HG03460 (cell line): ENCODE measurements at regions not wholly inside any gene's neighbourhood (a gene's known extent, or its start where the extent isn't known, plus 50 kb on each side); places are given as distances from the start of the nearest gene placed in this dataset.
A peak's percentile ranks its signal among the peaks of the same experiment; 100 is the strongest.

Experiments
- ATAC-seq: cut with Tn5 transposase; IDR thresholded peaks from one replicate; pipeline ENCODE4 v1.9.1; 2021; ENCODE audit not compliant: unreplicated experiment

- ATAC-seq = peak; percentile 51
Observed at GRCh38 chr1:222995620-222996309, 147.3 kb downstream of the TLR5 start.

GRCh38 chr1:222996310-222996975, 146.6 kb downstream of the TLR5 start:
- no peak for ATAC-seq

GRCh38 chr1:223000632-223001031, 142.4 kb downstream of the TLR5 start:
- ATAC-seq = no peak

GRCh38 chr1:223001653-223002634, 141.1 kb downstream of the TLR5 start:
- no peak for ATAC-seq

- ATAC-seq = no peak
Observed at GRCh38 chr1:223003549-223003948, 139.5 kb downstream of the TLR5 start.

- ATAC-seq = no peak
Observed at GRCh38 chr1:223006371-223006770, 136.7 kb downstream of the TLR5 start.

- ATAC-seq = no peak
Observed at GRCh38 chr1:223006917-223007648, 136.0 kb downstream of the TLR5 start.

GRCh38 chr1:223007935-223008334, 135.1 kb downstream of the TLR5 start:
- no peak for ATAC-seq

- no peak for ATAC-seq
Observed at GRCh38 chr1:223008808-223009207, 134.2 kb downstream of the TLR5 start.

GRCh38 chr1:223009406-223009805, 133.6 kb downstream of the TLR5 start:
- ATAC-seq = no peak

- no peak for ATAC-seq
Observed at GRCh38 chr1:223010582-223011504, 132.2 kb downstream of the TLR5 start.

- no peak for ATAC-seq
Observed at GRCh38 chr1:223011505-223011856, 131.6 kb downstream of the TLR5 start.

- ATAC-seq = no peak
Observed at GRCh38 chr1:223012176-223012788, 130.8 kb downstream of the TLR5 start.

- no peak for ATAC-seq
Observed at GRCh38 chr1:223012938-223013337, 130.1 kb downstream of the TLR5 start.

- ATAC-seq = no peak
Observed at GRCh38 chr1:223014142-223014873, 128.7 kb downstream of the TLR5 start.

GRCh38 chr1:223016381-223016780, 126.7 kb downstream of the TLR5 start:
- ATAC-seq = no peak

GRCh38 chr1:223016890-223017289, 126.2 kb downstream of the TLR5 start:
- no peak for ATAC-seq

- no peak for ATAC-seq
Observed at GRCh38 chr1:223017291-223017690, 125.8 kb downstream of the TLR5 start.

- no peak for ATAC-seq
Observed at GRCh38 chr1:223018534-223018933, 124.5 kb downstream of the TLR5 start.
